GM06990 (cell line): ENCODE measurements at regions not wholly inside any gene's neighbourhood (a gene's known extent, or its start where the extent isn't known, plus 50 kb on each side); places are given as distances from the start of the nearest gene placed in this dataset.
"Not testable (repeated sequence)": the region's sequence is repeated elsewhere in the genome, so short reads cannot be mapped to it uniquely, and the experiment has no call there.

ENCODE experiments used
- DNase-seq: peaks from one replicate; pipeline ENCODE4 v3.0.0-alpha.2; 2011; ENCODE audit not compliant: insufficient read length; ENCODE audit errors: extremely low read depth
- H3K27me3 ChIP-seq: replicated peaks from 2 replicates; pipeline ENCODE4 v1.6.0; 2011; ENCODE audit warnings: low read length; ENCODE audit not compliant: control insufficient read depth, insufficient read depth
- H3K36me3 ChIP-seq: 2 replicates; pipeline ENCODE4 v1.5.1; 2011; ENCODE audit warnings: low read length; ENCODE audit not compliant: control insufficient read depth, insufficient read depth
- H3K4me3 ChIP-seq: replicated peaks from 2 replicates; pipeline ENCODE4 v1.5.1; 2011; ENCODE audit warnings: low read depth, mild to moderate bottlenecking, control low read depth, low read length
- TF ChIP-seq, protein P1 (sequence below): IDR thresholded peaks from 2 replicates; pipeline ENCODE4 v1.5.1; 2011; ENCODE audit warnings: low read length, control low read depth, mild to moderate bottlenecking, inconsistent platforms; ENCODE audit not compliant: insufficient read depth, poor library complexity, severe bottlenecking

DNA sequence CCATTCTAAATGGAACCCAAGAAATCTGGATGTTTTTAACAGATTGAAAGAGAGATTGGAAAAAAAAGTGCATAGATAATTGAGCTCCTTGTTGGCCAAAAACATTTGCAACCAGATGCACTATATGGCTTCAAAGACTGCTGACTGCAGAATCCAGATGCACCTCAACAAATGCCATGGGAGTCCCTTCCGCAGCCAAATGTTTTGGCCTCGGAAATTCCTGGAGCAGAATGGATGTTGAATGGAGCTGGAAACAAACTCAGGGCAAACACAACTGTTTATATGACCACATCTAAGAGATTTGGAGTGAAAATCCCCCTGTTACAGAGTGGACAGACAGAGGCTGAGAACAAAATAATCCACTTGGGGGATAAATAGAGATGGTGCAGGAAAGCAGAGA is 285.0 kb upstream of the NFIA start:
- no peak for DNase-seq
- Histone ChIP-seq H3K27me3 (no peaks in the 10 kb centered on the region), H3K36me3 (no peaks in the 10 kb centered on the region), H3K4me3 (no peak overlapping the region)
- TF ChIP-seq, protein P1, sequence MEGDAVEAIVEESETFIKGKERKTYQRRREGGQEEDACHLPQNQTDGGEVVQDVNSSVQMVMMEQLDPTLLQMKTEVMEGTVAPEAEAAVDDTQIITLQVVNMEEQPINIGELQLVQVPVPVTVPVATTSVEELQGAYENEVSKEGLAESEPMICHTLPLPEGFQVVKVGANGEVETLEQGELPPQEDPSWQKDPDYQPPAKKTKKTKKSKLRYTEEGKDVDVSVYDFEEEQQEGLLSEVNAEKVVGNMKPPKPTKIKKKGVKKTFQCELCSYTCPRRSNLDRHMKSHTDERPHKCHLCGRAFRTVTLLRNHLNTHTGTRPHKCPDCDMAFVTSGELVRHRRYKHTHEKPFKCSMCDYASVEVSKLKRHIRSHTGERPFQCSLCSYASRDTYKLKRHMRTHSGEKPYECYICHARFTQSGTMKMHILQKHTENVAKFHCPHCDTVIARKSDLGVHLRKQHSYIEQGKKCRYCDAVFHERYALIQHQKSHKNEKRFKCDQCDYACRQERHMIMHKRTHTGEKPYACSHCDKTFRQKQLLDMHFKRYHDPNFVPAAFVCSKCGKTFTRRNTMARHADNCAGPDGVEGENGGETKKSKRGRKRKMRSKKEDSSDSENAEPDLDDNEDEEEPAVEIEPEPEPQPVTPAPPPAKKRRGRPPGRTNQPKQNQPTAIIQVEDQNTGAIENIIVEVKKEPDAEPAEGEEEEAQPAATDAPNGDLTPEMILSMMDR = no peak

DNA sequence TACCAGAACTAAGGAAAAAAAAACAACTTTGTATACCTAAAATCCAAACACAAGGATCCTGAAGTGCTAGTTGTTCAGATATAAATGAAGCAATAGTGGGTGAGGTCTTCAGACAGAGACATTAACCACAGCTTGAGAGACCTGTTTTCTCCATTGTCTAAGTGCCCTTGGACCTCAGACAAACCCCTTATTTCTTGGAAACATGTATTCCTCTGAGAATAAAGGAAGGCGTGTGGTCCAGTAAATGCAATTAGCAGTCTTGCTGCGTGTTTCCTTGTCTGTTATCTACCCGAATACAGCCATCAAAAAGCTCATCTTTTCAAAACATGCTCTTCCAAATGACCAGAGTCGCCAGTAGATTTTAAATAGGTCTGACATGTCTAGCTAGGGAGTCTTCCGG is 291.1 kb upstream of the NFIA start:
- DNase-seq = no peak
- no peaks in the 10 kb centered on the region for H3K36me3 ChIP-seq
- no peaks in the 10 kb centered on the region for H3K27me3 ChIP-seq
- TF ChIP-seq, protein P1 = no peak
- H3K4me3 ChIP-seq = no peak overlapping the region

DNA sequence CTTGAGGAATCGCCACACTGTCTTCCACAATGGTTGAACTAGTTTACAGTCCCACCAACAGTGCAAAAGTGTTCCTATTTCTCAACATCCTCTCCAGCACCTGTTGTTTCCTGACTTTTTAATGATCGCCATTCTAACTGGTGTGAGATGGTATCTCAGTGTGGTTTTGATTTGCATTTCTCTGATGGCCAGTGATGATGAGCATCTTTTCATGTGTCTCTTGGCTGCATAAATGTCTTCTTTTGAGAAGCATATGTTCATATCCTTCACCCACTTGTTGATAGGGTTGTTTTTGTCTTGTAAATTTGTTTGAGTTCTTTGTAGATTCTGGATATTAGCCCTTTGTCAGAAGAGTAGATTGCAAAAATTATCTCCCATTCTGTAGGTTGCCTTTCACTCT is 309.3 kb upstream of the NFIA start:
- H3K36me3 ChIP-seq, H3K27me3 ChIP-seq, DNase-seq, H3K4me3 ChIP-seq: not testable (repeated sequence)

DNA sequence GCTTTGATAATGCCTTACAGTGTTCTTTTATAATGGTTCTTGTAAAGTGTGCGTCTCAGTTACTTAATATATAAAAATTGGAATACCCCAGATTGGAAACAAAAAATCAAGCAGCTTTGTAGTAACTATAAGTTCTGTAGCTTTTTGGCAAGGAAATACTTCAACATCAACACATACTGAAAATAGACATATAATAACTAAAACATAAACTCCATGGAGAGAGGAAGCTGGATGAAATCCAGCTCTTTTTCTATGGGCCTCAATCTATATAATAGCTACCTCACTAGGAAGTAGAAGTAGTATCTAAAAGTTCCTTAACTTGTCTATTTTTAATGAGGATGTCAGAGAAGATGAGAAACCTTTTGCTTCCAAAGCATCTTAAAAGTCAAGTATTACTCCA is 313.3 kb upstream of the NFIA start:
- no peak for DNase-seq
- H3K36me3 ChIP-seq = no peaks in the 10 kb centered on the region
- TF ChIP-seq, protein P1 = no peak
- no peaks in the 10 kb centered on the region for H3K27me3 ChIP-seq
- no peak overlapping the region for H3K4me3 ChIP-seq

DNA sequence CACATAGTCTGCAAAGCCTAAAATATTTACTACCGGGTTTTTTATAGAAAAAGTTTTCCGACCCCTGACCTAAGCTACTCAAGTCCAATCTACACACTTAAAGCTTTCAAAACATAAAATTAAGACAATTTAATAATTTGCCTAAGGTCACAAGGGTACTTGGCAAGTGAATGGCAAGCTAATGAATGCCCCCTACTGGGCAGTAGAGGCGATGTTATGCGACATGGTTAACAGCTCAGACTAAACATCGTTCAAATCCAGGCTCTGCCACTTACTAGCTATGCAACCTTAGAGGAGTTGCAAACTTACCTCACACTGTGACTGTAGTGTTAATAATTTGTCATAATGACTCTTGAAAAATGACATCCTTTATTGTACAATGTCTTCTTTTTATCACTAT is 317.2 kb upstream of the NFIA start:
- TF ChIP-seq, protein P1 = peak; percentile 69
- no peak for DNase-seq
- Histone ChIP-seq H3K36me3 (no peaks in the 10 kb centered on the region), H3K27me3 (no peaks in the 10 kb centered on the region), H3K4me3 (no peak overlapping the region)

- no peaks in the 10 kb centered on the region for H3K27me3 ChIP-seq
- TF ChIP-seq, protein P1 = no peak
These were observed 317.9 kb upstream of the NFIA start for GRCh38 chr1:60764489-60764888.

GRCh38 chr1:60763741-60764140 is 318.6 kb upstream of the NFIA start:
- no peak for DNase-seq
- Histone ChIP-seq H3K36me3 (no peaks in the 10 kb centered on the region), H3K4me3 (no peak overlapping the region), H3K27me3 (no peaks in the 10 kb centered on the region)
- TF ChIP-seq, protein P1 = no peak

More at GRCh38 chr1:60764489-60764888, 317.9 kb upstream of the NFIA start:
- no peak for DNase-seq
- no peaks in the 10 kb centered on the region for H3K36me3 ChIP-seq
- no peak overlapping the region for H3K4me3 ChIP-seq
